Testis (tissue), 2 donors: ENCODE measurements at regions not wholly inside any gene's neighbourhood (a gene's known extent, or its start where the extent isn't known, plus 50 kb on each side); places are given as distances from the start of the nearest gene placed in this dataset.

Experiments
- POLR2A ChIP-seq: fragments of 450-650 bp; IDR thresholded peaks from one replicate; pipeline ENCODE4 v1.6.1; 2017; ENCODE audit warnings: antibody characterized with exemption, mild to moderate bottlenecking, moderate library complexity
- TF ChIP-seq, protein P1 (sequence below), 3 experiments: fragments of 450-650 bp in 2 of 3; fragments of 200-600 bp in 1 of 3; sonication (generic) in 1 of 3; IDR thresholded peaks; one replicate each; pipeline ENCODE4 v1.5.1; 2016 to 2019; ENCODE audit warnings: antibody characterized with exemption in 3 of 3, mild to moderate bottlenecking in 2 of 3, moderate library complexity in 1 of 3

DNA sequence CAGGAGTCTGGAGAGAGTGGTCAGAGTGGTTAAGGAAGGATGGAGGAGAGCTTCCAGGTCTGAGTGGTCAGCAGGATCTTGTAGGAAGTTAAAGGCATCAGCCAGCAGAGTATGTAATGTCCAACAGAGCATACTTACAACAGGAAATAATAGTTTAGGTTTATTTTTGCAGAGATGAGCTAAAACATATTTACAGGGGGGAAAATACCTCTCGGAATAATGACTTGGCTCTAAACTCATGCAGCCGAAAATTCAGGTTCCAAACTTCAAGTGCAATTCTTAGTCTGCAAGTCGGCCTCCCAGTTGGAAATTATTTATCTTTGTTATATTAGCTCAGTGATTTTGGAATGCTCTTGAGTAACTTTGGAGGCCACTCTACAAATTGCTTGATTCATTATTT is 385.0 kb upstream of the C2CD4B start:
- TF ChIP-seq, protein P1, sequence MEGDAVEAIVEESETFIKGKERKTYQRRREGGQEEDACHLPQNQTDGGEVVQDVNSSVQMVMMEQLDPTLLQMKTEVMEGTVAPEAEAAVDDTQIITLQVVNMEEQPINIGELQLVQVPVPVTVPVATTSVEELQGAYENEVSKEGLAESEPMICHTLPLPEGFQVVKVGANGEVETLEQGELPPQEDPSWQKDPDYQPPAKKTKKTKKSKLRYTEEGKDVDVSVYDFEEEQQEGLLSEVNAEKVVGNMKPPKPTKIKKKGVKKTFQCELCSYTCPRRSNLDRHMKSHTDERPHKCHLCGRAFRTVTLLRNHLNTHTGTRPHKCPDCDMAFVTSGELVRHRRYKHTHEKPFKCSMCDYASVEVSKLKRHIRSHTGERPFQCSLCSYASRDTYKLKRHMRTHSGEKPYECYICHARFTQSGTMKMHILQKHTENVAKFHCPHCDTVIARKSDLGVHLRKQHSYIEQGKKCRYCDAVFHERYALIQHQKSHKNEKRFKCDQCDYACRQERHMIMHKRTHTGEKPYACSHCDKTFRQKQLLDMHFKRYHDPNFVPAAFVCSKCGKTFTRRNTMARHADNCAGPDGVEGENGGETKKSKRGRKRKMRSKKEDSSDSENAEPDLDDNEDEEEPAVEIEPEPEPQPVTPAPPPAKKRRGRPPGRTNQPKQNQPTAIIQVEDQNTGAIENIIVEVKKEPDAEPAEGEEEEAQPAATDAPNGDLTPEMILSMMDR (IDR thresholded peaks at IDR 0.05), result no peak
- TF ChIP-seq POLR2A, result no peak
